ENCODE measurements at regions not wholly inside any gene's neighbourhood (a gene's known extent, or its start where the extent isn't known, plus 50 kb on each side); places are given as distances from the start of the nearest gene placed in this dataset.
"Not testable (repeated sequence)": the region's sequence is repeated elsewhere in the genome, so short reads cannot be mapped to it uniquely, and the experiment has no call there.

DNA sequence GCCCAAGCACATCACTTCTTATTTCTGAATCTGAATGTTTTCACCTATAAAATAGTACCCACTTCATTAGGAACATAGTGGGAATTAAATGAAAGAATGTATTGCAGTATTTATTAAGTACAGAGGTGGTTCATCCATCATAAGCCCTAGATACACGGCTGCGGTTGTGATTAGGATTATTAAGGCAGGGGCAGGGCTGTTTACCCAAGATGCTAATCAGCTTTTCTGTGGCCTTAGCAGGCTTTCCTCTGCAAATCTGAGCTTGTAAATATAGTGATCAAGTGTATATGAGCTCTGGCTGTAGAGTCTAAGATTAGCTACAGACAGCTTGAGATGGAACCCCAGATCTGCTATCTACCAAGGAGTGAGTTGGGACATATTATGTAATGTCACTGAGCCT is 124.1 kb upstream of the ADRA1B start:
- DNase-seq, result no peak

DNA sequence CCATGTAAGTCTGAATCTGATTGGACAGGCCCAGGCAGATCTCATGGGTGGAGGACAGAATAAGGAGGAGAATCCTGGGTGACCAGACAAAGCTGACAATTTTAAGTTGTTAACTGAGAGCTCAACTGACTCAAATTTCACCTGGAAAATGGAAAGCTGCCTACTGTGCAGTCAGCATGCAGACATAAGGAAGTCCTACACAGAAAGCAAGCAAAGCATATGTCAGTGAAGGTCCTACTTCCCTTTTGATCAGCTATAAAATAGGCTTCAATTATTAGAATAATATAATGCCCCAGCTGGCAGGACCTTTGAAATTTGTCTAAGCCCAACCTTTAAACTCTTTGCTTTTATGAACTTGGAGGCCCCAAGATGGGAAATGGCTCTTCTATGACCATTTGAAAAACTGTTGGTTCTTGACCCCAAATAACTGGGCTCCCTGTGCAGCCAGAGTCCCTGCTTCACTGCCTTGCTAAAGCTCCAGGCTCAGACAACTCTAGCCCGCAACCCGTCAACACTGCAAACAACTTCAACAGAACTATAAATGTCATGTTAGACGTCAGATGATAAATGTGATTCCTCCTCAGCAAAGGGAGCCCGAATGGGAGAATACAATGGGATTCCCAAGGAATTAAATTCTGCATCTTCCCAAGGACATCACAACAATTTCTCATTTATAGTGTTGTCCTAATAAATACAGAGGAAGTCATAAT is 118.9 kb upstream of the ADRA1B start:
- DNase-seq, result no peak

DNA sequence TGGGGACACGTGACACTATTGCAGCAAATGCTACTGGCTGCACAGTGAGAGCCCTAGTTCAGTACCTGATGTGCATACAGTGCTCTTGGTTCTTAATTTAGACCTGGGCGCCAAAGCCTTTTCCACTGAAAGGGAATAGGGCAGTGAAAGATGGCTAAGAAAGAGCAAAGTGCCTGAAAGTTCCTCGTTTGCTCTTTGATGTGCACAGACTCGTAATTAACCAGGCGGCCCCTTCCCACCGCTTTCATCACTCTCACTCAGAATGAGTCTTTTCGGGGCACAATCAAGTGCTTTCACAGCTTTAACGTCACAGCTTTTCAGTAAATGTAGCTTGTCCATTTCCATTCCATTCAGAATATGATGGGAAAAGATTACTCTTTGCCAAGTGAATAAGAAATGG is 116.6 kb upstream of the ADRA1B start:
- DNase-seq, result no peak

DNA sequence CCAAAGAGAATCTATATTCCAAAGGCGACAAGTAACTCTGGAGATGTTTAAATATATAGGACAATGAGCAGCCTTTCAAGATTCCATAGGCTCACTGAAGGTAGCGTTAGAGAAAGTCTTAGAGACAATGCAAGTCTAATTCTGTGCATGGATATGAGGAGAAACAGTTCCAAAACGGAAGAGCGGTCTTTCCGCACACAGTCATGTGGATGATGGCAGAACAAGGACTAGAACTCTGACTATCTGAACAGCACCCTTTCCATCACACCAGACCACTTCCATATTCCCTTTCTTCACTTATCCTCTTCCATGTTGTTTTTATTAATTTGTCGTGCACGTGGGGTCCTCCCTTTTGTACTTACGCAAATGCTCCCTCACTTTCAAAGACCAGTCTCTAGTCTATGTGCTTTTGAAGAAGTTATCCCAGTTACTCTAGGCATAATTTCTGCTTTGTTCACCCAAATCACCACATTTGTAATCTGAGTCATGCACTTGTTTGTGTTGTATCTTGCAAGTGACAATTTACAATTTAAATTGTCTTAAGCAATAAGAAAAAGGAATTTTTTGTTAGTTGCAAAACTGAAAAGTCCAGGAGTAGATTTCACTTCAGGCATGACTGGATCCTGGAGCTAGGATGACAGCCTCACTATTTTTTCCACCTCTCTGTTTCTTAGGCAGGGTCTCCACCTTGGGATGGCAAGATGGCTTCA is 116.0 kb upstream of the ADRA1B start:
- no peak for DNase-seq

DNA sequence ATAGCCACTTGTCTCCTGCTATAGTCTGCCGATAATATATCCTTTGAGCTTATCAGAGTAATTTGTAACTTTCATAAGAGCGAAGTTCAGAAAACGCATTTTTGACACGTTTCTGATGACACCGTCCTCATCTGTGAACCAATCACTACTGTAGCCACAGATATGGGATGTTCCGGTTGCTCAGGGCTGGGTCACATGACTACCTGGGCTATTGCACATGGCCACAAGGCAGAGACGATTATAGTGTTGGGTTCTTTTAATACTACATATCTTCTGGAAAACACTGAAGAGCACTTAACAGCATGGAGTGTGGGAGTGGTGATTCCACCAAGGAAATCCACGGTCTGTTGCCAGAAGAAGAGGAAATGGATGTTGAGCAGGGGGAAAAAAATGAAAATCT is 115.0 kb upstream of the ADRA1B start:
- no peak for DNase-seq

DNA sequence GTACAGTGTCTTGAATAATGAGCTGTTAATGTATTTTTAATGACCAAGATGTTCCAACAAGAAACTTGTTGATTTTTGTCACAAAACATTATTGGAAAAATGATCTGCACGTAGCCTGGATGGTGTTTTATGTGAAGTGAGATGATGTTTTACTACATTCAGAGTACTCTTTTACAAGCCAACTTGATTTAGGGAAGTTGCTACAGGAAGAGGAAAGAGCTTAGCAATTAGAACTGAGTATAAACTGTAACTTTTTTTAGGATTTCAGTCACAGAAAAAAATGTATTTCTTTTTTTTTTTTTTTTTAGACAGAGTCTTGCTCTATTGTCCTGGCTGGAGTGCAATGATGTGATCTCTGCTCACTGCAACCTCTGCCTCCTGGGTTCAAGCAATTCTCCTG is 113.6 kb upstream of the ADRA1B start:
- no peak for DNase-seq

DNA sequence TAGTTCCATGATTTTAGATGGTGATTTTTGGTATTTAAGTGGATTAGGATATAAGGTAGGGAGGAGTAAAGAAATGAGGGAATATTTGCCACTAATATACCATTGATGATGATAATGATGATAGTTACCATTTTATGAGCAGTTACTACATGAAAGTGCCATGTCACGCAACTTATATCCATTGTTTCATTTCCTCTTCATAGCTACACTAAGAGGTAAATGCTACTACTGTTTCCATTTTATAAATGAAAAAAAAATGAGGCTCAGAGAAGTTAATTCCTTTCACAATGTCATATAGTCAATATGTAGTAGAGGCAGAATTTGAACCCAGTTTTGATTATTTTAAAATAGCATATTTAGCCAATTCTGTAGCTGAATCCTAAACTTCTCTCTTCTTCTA is 112.2 kb upstream of the ADRA1B start:
- DNase-seq, result no peak

DNA sequence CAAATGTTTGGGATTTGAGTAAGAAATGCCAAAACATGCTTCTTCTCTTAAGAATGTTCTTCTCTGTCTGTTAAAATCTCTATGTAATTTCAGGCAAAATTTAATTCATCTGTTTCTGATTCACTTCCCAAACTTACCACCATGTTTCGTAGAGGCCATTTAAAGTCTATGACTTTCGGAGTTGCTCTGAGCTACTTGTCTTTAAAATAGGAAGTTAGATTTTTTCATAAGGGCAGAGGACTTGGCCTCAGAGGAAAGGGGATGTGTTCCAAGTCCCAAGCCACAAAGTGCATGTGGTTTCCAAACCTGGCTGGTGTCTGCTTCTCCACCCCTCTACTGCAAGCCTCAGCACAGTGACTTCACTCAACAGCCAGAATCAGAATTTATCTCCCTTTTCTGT is 111.3 kb upstream of the ADRA1B start:
- DNase-seq, result no peak

DNA sequence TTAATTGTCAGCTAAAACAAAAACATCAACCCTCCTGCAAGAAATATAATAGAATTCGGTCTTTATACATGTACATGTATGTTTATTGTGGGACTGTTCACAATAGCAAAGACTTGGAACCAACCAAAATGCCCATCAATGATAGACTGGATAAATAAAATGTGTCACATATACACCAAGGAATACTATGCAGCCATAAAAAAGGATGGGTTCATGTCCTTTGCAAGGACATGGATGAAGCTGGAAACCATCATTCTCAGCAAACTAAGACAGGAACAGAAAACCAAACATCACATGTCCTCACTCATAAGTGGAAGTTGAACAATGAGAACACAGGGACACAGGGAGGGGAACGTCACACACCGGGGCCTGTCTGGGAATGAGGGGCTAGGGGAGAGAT is 109.1 kb upstream of the ADRA1B start:
- DNase-seq, result not testable (repeated sequence)

DNA sequence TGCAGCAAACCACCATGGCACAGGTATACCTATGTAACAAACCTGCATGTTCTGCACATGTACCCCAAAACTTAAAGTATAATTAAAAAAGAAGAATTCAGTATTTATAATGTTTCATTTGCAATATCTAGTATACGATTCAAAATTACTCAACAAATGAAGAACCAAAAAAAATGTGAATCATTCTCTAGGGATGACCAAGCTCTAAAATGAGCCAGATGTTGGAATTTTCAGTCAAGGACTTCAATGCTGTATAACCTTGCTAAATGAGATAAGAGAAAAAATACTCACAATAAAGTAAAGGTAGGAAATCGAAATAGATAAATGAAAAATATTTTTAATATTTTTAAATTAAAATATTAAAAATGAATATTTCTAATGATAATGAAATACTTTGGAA is 108.7 kb upstream of the ADRA1B start:
- no peak for DNase-seq

DNA sequence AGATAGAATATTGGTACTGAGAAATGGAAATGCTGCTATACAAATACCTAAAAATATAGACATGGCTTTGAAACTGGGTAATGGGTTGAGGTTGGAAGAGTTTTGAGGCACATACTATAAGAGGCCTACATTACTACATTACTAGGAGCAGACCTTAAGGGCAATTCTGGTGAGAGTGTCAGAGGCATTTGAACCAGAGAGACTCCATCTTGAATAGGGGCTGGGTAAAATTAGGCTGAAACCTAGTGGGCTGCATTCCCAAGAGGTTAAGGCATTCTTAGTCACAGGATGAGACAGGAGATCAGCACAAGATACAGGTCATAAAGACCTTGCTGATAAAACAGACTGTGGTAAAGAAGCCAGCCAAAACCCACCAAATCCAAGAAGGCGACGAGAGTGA is 104.6 kb upstream of the ADRA1B start:
- no peak for DNase-seq

DNA sequence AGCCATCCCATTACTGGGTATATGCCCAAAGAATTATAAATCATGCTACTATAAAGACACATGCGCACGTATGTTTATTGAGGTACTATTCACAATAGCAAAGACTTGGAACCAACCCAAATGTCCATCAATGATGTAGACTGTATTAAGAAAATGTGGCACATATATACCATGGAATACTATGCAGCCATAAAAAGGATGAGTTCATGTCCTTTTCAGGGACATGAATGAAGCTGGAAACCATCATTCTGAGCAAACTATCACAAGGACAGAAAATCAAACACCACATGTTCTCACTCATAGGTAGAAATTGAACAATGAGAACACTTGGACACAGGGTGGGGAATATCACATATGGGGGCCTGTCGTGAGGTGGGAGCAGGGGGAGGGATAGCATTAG is 103.5 kb upstream of the ADRA1B start:
- DNase-seq, result not testable (repeated sequence)

DNA sequence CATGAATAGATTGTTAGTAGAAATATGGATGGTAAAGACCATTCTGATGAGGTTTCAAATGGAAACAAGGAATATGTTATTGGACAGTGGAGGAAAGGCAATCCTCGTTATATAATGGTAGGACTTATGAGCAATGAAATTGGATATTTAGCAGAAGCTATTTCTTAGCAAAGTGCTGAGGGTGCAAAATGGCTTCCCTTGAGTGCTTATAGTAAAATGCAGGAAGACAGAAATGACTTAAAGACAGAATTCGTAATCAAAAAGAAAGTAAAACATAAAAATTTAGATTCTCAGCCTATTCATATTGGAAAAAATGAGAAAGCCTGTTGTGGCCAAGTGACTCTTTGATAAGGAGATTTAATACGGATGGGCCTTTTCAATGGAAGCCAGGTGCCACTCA is 102.1 kb upstream of the ADRA1B start:
- DNase-seq, result no peak

DNA sequence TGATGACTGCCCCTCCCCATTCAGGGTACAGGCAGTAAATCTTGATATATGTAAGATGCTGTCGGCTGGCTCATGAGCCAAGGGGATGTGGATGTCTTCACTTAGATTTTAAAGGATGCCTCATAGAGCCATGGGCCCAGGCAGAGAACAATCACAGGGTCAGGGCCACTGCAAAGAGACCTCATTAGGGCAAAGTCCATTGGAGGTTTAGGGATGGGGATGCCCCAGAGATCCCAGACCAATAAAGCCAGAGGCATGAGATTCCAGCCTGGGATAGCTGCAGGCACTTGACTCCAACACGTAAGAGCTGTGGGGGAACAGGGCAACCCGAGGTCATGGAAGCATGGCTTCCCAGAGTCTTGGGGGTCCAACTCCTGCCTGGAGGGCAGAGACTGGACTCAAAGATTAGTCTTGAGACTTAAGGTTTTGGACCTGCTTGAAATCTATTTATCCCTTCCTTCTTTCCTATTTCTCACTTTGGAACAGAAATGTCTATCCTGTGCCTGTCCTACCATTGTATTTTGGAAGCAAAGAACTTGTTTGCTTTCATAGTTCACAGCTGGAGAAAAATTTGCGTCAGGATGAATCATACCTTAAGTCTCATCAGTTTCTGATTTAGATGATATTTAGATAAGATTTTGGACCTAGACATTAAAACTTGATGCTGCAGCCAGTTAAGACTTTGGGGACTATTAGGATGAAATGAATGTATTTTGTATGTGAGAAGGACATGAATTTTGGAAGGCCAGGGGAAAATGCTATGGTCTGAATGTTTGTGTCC is 101.3 kb upstream of the ADRA1B start:
- DNase-seq, result no peak

DNA sequence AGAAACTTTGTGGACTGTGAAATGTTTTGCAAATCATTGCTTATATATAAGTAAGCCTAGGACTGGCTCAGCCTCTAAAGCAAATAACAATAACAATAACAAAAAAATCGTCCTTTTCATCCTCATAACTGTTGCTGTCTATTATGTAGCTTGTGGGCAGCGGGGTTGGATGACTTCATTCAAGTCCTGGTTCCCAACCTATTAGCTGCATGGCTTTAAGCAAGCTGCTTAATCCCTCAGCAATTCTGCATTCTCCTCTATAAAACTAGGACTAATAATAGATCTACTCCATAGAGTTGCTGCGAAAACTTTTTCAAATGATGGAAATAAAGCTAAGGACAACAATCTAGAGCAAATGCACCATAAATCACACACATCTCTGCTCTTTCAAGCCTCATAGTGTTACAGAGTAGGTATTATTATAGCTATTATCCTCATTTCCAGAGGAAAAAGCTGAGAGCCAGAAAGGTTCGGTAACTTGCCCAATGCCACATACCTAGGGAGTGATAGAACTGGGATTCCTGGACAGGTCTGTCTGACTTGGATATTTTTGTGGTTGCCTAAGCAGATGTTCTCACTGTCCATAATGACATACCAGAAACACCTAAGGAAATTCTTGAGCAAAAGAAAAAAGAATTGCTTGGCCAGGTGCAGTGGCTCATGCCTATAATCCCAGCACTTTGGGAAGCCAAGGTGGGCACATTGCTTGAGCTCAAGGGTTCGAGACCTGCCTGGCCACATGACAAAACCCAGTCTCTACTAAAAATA is 98.8 kb upstream of the ADRA1B start:
- no peak for DNase-seq

DNA sequence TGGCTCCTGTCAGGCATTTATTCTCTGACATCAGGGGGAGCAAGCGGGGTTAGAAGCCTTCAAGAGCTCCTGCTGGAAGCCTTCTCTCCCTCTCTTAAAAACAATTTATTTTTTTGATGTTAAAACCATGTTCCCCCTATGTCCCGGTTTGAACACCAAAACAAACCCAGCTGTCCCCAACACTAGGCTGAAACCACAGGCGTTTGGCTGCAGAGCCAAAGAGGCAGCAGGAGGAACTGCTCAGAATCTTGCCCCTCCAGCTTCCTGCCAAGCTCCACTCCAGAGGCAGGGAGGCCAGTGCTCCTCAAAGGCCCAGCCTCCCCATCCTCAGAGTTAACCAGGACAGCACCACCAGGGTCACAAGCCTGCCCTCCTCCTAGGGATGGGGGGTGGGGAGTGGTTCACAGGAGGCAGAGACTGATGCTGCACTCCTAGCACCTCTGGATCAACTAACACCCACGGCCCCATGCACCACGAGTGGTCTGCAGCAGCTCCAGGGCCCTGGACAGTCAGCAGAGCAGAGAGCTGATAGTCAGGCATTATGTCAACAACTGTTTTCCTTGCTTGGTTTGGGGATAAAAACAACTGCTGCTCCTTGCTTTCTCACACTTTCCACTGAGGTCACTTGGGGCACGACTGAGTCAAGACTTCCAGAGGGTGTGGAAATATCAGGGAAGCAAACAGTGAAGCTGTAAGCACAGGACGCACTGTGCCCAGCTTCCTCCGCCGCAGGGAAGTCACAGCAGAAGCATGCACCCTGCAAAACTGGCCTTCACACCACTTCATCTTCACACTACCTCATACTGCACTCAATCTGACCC is 96.5 kb upstream of the ADRA1B start:
- no peak for DNase-seq

DNA sequence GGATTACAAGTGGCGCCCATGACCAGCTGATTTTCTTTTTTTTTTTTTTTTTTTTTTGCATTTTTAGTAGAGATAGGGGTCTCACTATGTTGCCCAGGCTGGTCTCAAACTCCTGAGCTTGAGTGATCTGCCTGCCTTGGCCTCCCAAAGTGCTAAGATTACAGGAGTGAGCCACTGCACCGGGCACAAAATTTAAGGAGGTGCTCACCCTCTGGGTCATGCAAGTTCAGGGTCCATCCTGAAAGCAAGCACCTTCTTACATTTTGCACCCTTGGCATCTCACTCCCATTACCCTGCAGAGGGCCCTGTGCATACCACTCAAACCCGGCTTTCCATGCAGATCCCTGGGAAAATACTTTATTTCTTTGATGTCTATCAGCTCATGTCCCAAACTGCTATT is 95.6 kb upstream of the ADRA1B start:
- DNase-seq, result no peak

DNA sequence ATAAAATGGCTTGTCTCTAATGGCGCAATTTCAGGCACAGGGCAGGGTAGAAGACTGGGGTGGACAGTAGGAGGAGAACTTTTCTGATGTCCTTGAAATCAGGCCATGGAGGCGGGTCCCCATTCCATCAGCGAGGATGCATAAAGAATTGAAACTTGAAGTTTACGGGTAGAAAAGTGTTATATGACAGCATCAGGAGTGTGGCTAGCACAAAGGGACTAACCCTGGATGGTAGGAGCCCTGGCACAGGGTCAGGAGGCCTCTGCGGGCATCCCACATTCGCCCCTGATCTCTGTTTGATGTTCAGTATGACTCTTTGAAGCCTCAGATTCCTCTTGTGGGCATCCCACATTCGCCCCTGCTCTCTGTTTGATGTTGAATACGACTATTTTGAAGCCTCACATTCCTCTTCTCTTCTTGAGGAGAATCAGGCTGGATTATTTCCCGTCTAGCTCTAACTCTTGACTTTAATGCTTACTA is 94.8 kb upstream of the ADRA1B start:
- no peak for DNase-seq

DNA sequence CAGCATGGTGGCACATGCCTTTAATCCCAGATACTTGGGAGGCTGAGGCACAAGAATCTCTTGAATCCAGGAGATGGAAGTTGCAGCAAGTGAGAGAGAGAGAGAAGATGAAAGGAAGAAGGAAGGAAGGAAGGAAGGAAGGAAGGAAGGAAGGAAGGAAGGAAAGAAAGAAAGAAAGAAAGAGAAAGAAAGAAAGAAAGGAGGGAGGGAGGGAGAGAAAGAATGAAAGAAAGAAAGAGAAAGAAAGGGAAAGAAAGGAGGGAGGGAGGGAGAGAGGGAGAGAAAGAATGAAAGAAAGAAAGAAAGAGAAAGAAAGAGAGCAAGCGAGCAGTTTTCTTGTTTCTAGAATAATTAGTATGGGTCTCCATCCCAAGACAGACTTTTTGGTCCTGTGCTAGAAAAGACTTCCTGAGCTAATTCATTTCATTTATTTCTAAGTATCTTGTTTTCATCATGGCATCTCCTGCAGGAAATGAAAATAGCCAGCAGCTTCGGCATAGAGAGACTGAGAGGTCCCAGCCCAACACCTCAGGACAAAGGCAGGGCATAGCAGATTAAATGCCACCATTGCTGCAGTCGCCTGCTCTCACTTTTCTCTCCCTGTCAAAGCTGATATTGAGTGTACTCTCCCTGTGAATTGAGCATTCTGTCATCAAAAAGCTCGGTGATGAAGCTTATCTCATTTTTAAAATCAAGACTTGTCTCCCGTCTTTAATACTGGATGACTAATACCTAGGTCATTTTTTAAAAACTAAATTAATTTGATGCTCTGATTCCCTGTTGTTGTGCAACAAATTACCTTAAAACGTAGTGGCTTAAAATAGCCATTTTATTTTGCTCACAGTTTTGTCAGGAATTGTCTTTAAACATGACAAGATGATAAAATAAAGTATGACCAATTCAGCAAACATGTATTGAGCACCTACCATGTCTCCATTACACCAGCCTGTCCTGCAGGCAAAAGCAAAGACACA is 91.8 kb upstream of the ADRA1B start:
- DNase-seq, result no peak

DNA sequence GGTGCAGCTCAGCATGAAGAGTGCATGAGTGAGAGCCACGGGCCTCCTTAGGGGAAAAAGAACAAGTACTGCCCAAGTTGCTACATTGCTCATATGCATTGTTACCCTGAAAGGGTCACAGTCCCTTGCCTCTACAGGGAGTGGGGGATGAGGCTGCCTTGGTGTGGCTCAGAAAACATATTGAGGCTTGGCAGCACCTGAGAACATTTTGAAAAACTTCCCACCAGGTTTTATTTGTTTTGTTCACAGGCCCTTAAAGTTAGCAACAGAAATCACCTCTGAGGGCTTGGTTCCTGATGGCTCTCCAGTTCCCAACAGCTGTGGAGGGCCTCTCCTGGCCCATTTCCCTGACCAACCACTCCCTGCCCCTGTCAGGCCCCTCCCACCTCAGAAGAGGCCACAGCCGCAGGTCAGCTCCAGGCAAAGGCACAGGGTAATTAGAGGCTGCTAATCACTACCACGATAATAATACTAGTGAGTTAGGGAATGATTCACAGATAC is 90.7 kb upstream of the ADRA1B start:
- no peak for DNase-seq

All from activated CD4-positive, alpha-beta T cell treated with anti-CD3 and anti-CD28 coated beads for 48 hours (primary cell).